ENCODE measurements at regions not wholly inside any gene's neighbourhood (a gene's known extent, or its start where the extent isn't known, plus 50 kb on each side); places are given as distances from the start of the nearest gene placed in this dataset.

DNA sequence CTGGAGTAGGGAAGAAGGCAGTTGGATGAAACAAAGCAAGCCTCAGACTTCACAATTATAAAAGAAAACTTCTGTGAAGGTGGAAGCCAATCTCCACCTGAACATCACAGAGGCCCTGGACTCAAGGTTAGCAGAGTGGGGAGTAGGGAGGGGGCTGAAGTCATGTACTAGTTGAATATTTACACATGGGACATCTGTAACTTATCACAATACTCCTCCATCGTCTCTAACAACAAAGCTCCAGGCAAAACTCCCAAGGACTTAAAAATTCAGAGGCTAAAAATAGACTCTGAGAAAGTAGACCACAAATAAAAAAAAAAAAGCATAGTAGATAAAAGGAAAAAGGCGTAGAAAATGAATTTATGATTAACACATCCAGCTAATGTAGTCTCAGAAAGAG is 326.3 kb upstream of the PKN2 start:
- TF ChIP-seq NFXL1 (IDR thresholded peaks at IDR 0.05; ENCODE audit: borderline replicate concordance) (no peak), NRF1 (conservative IDR thresholded peaks at IDR 0.05; ENCODE audit: low read depth, low read length) (no peak)

All from GM12878 (cell line).